DND-41 (cell line): ENCODE measurements at regions not wholly inside any gene's neighbourhood (a gene's known extent, or its start where the extent isn't known, plus 50 kb on each side); places are given as distances from the start of the nearest gene placed in this dataset.

ENCODE experiments used
- ATAC-seq: fragments of 200-7000 bp; cut with Tn5 transposase; 3 replicates; pipeline ENCODE4 v1.9.1; 2021; ENCODE audit warnings: low read depth; ENCODE audit not compliant: insufficient read depth
- DNase-seq: peaks from one replicate; pipeline ENCODE4 v3.0.0-alpha.2; 2020
- H2AFZ ChIP-seq: 2 replicates; pipeline ENCODE4 v1.6.0; 2012; ENCODE audit warnings: low read depth, low read length
- H3K27ac ChIP-seq: 2 replicates; pipeline ENCODE4 v1.5.1; 2012; ENCODE audit warnings: low read length, inconsistent platforms
- H3K27me3 ChIP-seq: fragments of 200-600 bp; sonication (generic); 2 replicates; pipeline ENCODE4 v1.6.0; 2012; ENCODE audit warnings: low read length, mild to moderate bottlenecking, inconsistent platforms; ENCODE audit not compliant: insufficient read depth, poor library complexity
- H3K36me3 ChIP-seq: 2 replicates; pipeline ENCODE4 v1.5.1; 2012; ENCODE audit warnings: low read length, inconsistent platforms; ENCODE audit not compliant: insufficient read depth
- H3K4me1 ChIP-seq: 2 replicates; pipeline ENCODE4 v1.5.1; 2012; ENCODE audit warnings: mild to moderate bottlenecking, low read length; ENCODE audit not compliant: insufficient read depth
- H3K4me2 ChIP-seq: 2 replicates; pipeline ENCODE4 v1.6.0; 2012; ENCODE audit warnings: mild to moderate bottlenecking, moderate library complexity, low read length, inconsistent platforms; ENCODE audit not compliant: insufficient read depth
- H3K4me3 ChIP-seq, 2 experiments: fragments of 200-600 bp in 1 of 2; shearing (Covaris generic) in 1 of 2; 2 replicates each; pipeline ENCODE4 v1.5.1; 2012 to 2016; ENCODE audit warnings: inconsistent platforms in 2 of 2, low read length in 2 of 2, mild to moderate bottlenecking in 2 of 2, low read depth in 1 of 2, moderate library complexity in 1 of 2
- H3K79me2 ChIP-seq: 2 replicates; pipeline ENCODE4 v1.6.0; 2012; ENCODE audit warnings: low read length, inconsistent platforms; ENCODE audit not compliant: insufficient read depth
- H3K9ac ChIP-seq: 2 replicates; pipeline ENCODE4 v1.6.0; 2012; ENCODE audit warnings: low read depth, mild to moderate bottlenecking, inconsistent platforms, low read length, moderate library complexity
- H3K9me3 ChIP-seq: 2 replicates; pipeline ENCODE4 v1.5.1; 2012; ENCODE audit warnings: low read length, moderate library complexity, mild to moderate bottlenecking, inconsistent platforms; ENCODE audit not compliant: insufficient read depth, severe bottlenecking
- H4K20me1 ChIP-seq: 2 replicates; pipeline ENCODE4 v1.6.0; 2012; ENCODE audit warnings: low read length; ENCODE audit not compliant: insufficient read depth
- CTCF ChIP-seq: IDR thresholded peaks from 2 replicates; pipeline ENCODE4 v1.5.1; 2012; ENCODE audit warnings: borderline replicate concordance, low read length, moderate library complexity, mild to moderate bottlenecking; ENCODE audit not compliant: poor library complexity, severe bottlenecking; ENCODE audit errors: extremely low read depth
- EZH2 ChIP-seq: IDR thresholded peaks from 3 replicates; pipeline ENCODE4 v1.6.1; 2012; ENCODE audit warnings: borderline replicate concordance, low read depth, mild to moderate bottlenecking, moderate library complexity, low read length, inconsistent platforms; ENCODE audit not compliant: severe bottlenecking

DNA sequence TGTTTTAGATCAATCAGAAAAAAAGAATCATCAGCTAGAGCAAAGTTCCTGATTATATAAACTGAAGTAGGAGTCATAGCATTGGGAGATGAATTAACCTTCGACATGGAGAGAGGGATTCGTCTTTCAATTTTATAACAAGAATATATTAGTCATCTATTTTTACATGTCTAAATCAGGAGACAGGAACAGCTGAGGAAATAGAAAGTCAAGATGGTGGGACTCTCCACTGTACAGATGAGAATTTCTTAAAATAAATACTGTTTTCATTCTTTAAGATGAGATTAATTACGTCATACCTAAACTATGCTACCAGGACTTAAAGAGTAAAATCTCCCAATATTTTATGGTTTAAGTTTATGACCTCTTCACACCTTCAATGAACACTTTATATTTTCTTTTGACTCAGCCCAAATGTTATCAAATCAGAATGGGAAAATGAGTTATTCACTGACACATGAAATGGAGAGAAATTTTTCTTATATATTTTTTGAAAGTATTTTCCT is 1137.7 kb downstream of the EPHA7 start:
- no peaks in the 10 kb centered on the region for H4K20me1 ChIP-seq
- no peak overlapping the region for H2AFZ ChIP-seq
- no peak overlapping the region for H3K27ac ChIP-seq
- H3K79me2 ChIP-seq = no peaks in the 10 kb centered on the region
- no peaks in the 10 kb centered on the region for H3K27me3 ChIP-seq
- H3K9ac ChIP-seq = no peak overlapping the region
- no peaks in the 10 kb centered on the region for H3K36me3 ChIP-seq
- no peaks in the 10 kb centered on the region for H3K4me1 ChIP-seq
- TF ChIP-seq CTCF (no peak), EZH2 (no peak)
- H3K9me3 ChIP-seq = no peaks in the 10 kb centered on the region
- ATAC-seq (no peak), DNase-seq (no peak)
- H3K4me3 ChIP-seq = no peak overlapping the region
- no peak overlapping the region for H3K4me2 ChIP-seq

DNA sequence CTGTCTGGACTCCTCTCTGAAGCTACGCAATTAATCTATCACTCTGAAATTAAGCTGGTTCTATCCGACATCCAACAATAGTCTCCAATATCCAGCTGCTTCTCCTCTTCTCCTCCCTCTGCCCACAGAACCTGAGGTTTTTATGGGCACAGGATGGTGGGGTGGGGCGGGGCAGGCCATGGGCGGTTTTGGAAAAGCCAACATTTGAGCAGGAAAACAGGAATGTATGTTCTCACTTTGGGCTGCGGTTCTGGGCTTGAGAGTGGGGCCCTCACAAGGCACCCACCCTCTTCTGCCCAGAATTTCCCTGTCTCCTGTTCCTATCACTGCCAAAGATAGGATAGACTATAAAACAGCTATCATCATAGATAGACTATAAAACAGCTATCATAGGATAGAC is 1144.2 kb downstream of the EPHA7 start:
- no peak overlapping the region for H3K27ac ChIP-seq
- DNase-seq (no peak), ATAC-seq (no peak)
- no peak overlapping the region for H3K9ac ChIP-seq
- H3K36me3 ChIP-seq = no peaks in the 10 kb centered on the region
- no peak for TF ChIP-seq CTCF
- no peak for TF ChIP-seq EZH2
- H3K27me3 ChIP-seq = no peaks in the 10 kb centered on the region
- H3K4me1 ChIP-seq = no peaks in the 10 kb centered on the region
- no peaks in the 10 kb centered on the region for H4K20me1 ChIP-seq
- no peaks in the 10 kb centered on the region for H3K9me3 ChIP-seq
- H2AFZ ChIP-seq = no peak overlapping the region
- H3K79me2 ChIP-seq = no peaks in the 10 kb centered on the region
- no peak overlapping the region for H3K4me3 ChIP-seq
- no peak overlapping the region for H3K4me2 ChIP-seq

- TF ChIP-seq EZH2 = no peak
- TF ChIP-seq CTCF = no peak
- Histone ChIP-seq H3K4me2 (no peak overlapping the region), H4K20me1 (no peaks in the 10 kb centered on the region), H3K27ac (no peak overlapping the region), H3K4me3 (no peak overlapping the region), H3K36me3 (no peaks in the 10 kb centered on the region), H3K27me3 (no peaks in the 10 kb centered on the region), H3K79me2 (no peaks in the 10 kb centered on the region), H2AFZ (no peak overlapping the region), H3K9ac (no peak overlapping the region), H3K4me1 (no peaks in the 10 kb centered on the region), H3K9me3 (no peaks in the 10 kb centered on the region)
- ATAC-seq = no peak
- no peak for DNase-seq
Measured at GRCh38 chr6:92274588-92274987, 1144.8 kb downstream of the EPHA7 start.

GRCh38 chr6:92273694-92274093 is 1145.7 kb downstream of the EPHA7 start:
- no peak for DNase-seq
- Histone ChIP-seq H2AFZ (no peak overlapping the region), H4K20me1 (no peaks in the 10 kb centered on the region), H3K9ac (no peak overlapping the region), H3K4me2 (no peak overlapping the region), H3K4me1 (no peaks in the 10 kb centered on the region), H3K4me3 (no peak overlapping the region), H3K36me3 (no peaks in the 10 kb centered on the region), H3K27ac (no peak overlapping the region), H3K27me3 (no peaks in the 10 kb centered on the region), H3K79me2 (no peaks in the 10 kb centered on the region), H3K9me3 (no peaks in the 10 kb centered on the region)
- no peak for ATAC-seq
- TF ChIP-seq EZH2 (no peak), CTCF (no peak)
